Thyroid gland (tissue), 4 donors: ENCODE measurements at regions not wholly inside any gene's neighbourhood (a gene's known extent, or its start where the extent isn't known, plus 50 kb on each side); places are given as distances from the start of the nearest gene placed in this dataset.

ENCODE experiments used
- DNase-seq, 2 donors: peaks; one replicate each; pipeline ENCODE4 v3.0.0-alpha.2; 2019
- H3K27ac ChIP-seq, 3 donors: fragments of 200-600 bp; sonication (generic); 1 replicate in 2 of 3; 2 replicates in 1 of 3; pipeline ENCODE4 v1.5.1; 2016 to 2019; ENCODE audit warnings: mild to moderate bottlenecking in 1 of 3, moderate library complexity in 1 of 3
- H3K27me3 ChIP-seq: fragments of 200-600 bp; sonication (generic); one replicate; pipeline ENCODE4 v1.5.1; 2019
- H3K36me3 ChIP-seq, 2 donors: fragments of 200-600 bp; sonication (generic); one replicate each; pipeline ENCODE4 v1.5.1; 2016 to 2019
- H3K4me1 ChIP-seq, 2 donors: fragments of 200-600 bp; sonication (generic); one replicate each; pipeline ENCODE4 v1.5.1; 2017 to 2019
- H3K4me3 ChIP-seq, 3 donors: fragments of 200-600 bp; sonication (generic); replicated peaks in 1 of 3; 1 replicate in 2 of 3; 2 replicates in 1 of 3; pipeline ENCODE4 v1.5.1; 2016; ENCODE audit warnings: mild to moderate bottlenecking in 1 of 3
- H3K9me3 ChIP-seq: fragments of 200-600 bp; sonication (generic); one replicate; pipeline ENCODE4 v1.5.1; 2017
- CTCF ChIP-seq, 6 experiments: fragments of 200-600 bp in 3 of 6; fragments of 450-650 bp in 3 of 6; sonication (generic) in 3 of 6; IDR thresholded peaks; one replicate each; pipeline ENCODE4 v1.5.1; 2016 to 2019; ENCODE audit warnings: antibody characterized with exemption in 6 of 6, mild to moderate bottlenecking in 2 of 6, inconsistent platforms in 1 of 6, moderate library complexity in 1 of 6
- POLR2A ChIP-seq, 2 donors: fragments of 450-650 bp; IDR thresholded peaks; one replicate each; pipeline ENCODE4 v1.6.1; 2017; ENCODE audit warnings: antibody characterized with exemption in 2 of 2, mild to moderate bottlenecking in 2 of 2, moderate library complexity in 1 of 2
- WGBS, 2 donors: methylation state at CpG; one replicate each; pipeline ENCODE4 v1.1.5; 2017; 5-methylcytosine and 5-hydroxymethylcytosine counted together
- intact Hi-C: fragments of 100-400 bp; cut with DNase I; formaldehyde crosslinking; loops from one replicate; pipeline ENCODE4 v1.15.1; 2023

GRCh38 chr5:2335125-2335732 is 416.2 kb downstream of the IRX2 start:
- no peaks in the 10 kb centered on the region for H3K4me1 ChIP-seq
- no peaks in the 10 kb centered on the region for H3K36me3 ChIP-seq
- no peak overlapping the region for H3K27ac ChIP-seq
- WGBS, 2 donors, result 68 to 75% methylated on average over 21 of the region's 21 CpGs
- H3K27me3 ChIP-seq, result no peaks in the 10 kb centered on the region
- TF ChIP-seq CTCF (IDR thresholded peaks at IDR 0.05) (no peak), POLR2A (IDR thresholded peaks at IDR 0.05) (no peak)
- intact Hi-C loops, result no loop called here
- no peak overlapping the region for H3K4me3 ChIP-seq
- DNase-seq, result no peak
- H3K9me3 ChIP-seq, result no peaks in the 10 kb centered on the region

- no peaks in the 10 kb centered on the region for H3K9me3 ChIP-seq
- H3K4me1 ChIP-seq, result no peaks in the 10 kb centered on the region
- TF ChIP-seq POLR2A (IDR thresholded peaks at IDR 0.05), result no peak
- no peak for TF ChIP-seq CTCF (IDR thresholded peaks at IDR 0.05)
- H3K27ac ChIP-seq, result no peak overlapping the region
- H3K27me3 ChIP-seq, result no peaks in the 10 kb centered on the region
- H3K36me3 ChIP-seq, result no peaks in the 10 kb centered on the region
- DNase-seq, result no peak
- 20 to 32% methylated on average over 12 to 24 of the region's 24 CpGs for WGBS, 2 donors
- H3K4me3 ChIP-seq, result no peak overlapping the region
- intact Hi-C loops, result no loop called here
Observed at GRCh38 chr5:2334719-2335118, 416.8 kb downstream of the IRX2 start.

- no peak for DNase-seq
- no peaks in the 10 kb centered on the region for H3K4me1 ChIP-seq
- TF ChIP-seq CTCF (IDR thresholded peaks at IDR 0.05) (no peak), POLR2A (IDR thresholded peaks at IDR 0.05) (no peak)
- no peaks in the 10 kb centered on the region for H3K27me3 ChIP-seq
- no peak overlapping the region for H3K27ac ChIP-seq
- H3K9me3 ChIP-seq, result no peaks in the 10 kb centered on the region
- H3K36me3 ChIP-seq, result no peaks in the 10 kb centered on the region
- intact Hi-C loops, result no loop called here
- WGBS, 2 donors, result 74 to 80% methylated on average over 4 of the region's 4 CpGs
- no peak overlapping the region for H3K4me3 ChIP-seq
Observed at GRCh38 chr5:2333291-2333690, 418.2 kb downstream of the IRX2 start.

- no peak for DNase-seq
- no peak overlapping the region for H3K4me3 ChIP-seq
- WGBS, 2 donors, result 65 to 77% methylated on average over 6 of the region's 6 CpGs
- no peaks in the 10 kb centered on the region for H3K9me3 ChIP-seq
- no peaks in the 10 kb centered on the region for H3K27me3 ChIP-seq
- intact Hi-C loops, result no loop called here
- H3K27ac ChIP-seq, result no peak overlapping the region
- no peaks in the 10 kb centered on the region for H3K36me3 ChIP-seq
- TF ChIP-seq POLR2A (IDR thresholded peaks at IDR 0.05), result no peak
- no peak for TF ChIP-seq CTCF (IDR thresholded peaks at IDR 0.05)
- H3K4me1 ChIP-seq, result no peaks in the 10 kb centered on the region
Observed at GRCh38 chr5:2332521-2332920, 419.0 kb downstream of the IRX2 start.

- no peak for DNase-seq
- Histone ChIP-seq H3K4me3 (no peak overlapping the region), H3K27ac (no peak overlapping the region), H3K27me3 (no peaks in the 10 kb centered on the region), H3K9me3 (no peaks in the 10 kb centered on the region), H3K4me1 (no peaks in the 10 kb centered on the region), H3K36me3 (no peaks in the 10 kb centered on the region)
- TF ChIP-seq POLR2A (IDR thresholded peaks at IDR 0.05) (no peak), CTCF (IDR thresholded peaks at IDR 0.05) (no peak)
- intact Hi-C loops, result no loop called here
- 81 to 90% methylated on average over 13 of the region's 13 CpGs for WGBS, 2 donors
Observed at GRCh38 chr5:2330325-2331130, 420.9 kb downstream of the IRX2 start.
